ENCODE measurements at regions not wholly inside any gene's neighbourhood (a gene's known extent, or its start where the extent isn't known, plus 50 kb on each side); places are given as distances from the start of the nearest gene placed in this dataset.

- DNase-seq: no peak
These were observed 140.5 kb upstream of the GYPC start for GRCh38 chr2:126515471-126515870.

- no peak for DNase-seq
These were observed 137.8 kb upstream of the GYPC start for GRCh38 chr2:126518196-126518595.

- DNase-seq: peak; percentile 70 to 74
These were observed 128.0 kb upstream of the GYPC start for GRCh38 chr2:126527836-126528490.

GRCh38 chr2:126531029-126531428 lies 124.9 kb upstream of the GYPC start:
- DNase-seq: no peak

GRCh38 chr2:126534478-126534877 lies 121.5 kb upstream of the GYPC start:
- DNase-seq: no peak

GRCh38 chr2:126535408-126535807 lies 120.5 kb upstream of the GYPC start:
- DNase-seq: no peak

GRCh38 chr2:126536605-126537200 lies 119.3 kb upstream of the GYPC start:
- DNase-seq: no peak

GRCh38 chr2:126539101-126539500 lies 116.9 kb upstream of the GYPC start:
- DNase-seq: no peak

GRCh38 chr2:126542247-126542646 lies 113.7 kb upstream of the GYPC start:
- DNase-seq: no peak

- no peak for DNase-seq
These were observed 112.9 kb upstream of the GYPC start for GRCh38 chr2:126543081-126543480.

- DNase-seq: no peak
These were observed 97.9 kb upstream of the GYPC start for GRCh38 chr2:126558029-126558428.

GRCh38 chr2:126568734-126569133 lies 87.2 kb upstream of the GYPC start:
- DNase-seq: no peak

GRCh38 chr2:126571403-126571802 lies 84.6 kb upstream of the GYPC start:
- DNase-seq: no peak

GRCh38 chr2:126575631-126576030 lies 80.3 kb upstream of the GYPC start:
- no peak for DNase-seq

- DNase-seq: no peak
These were observed 76.1 kb upstream of the GYPC start for GRCh38 chr2:126579868-126580267.

GRCh38 chr2:126586317-126586716 lies 69.6 kb upstream of the GYPC start:
- no peak for DNase-seq

GRCh38 chr2:126599062-126599461 lies 56.9 kb upstream of the GYPC start:
- no peak for DNase-seq

GRCh38 chr2:126600742-126601141 lies 55.2 kb upstream of the GYPC start:
- DNase-seq: no peak

GRCh38 chr2:126602334-126602733 lies 53.6 kb upstream of the GYPC start:
- no peak for DNase-seq

Measured in stimulated activated CD4-positive, alpha-beta T cell treated with anti-CD3 and anti-CD28 coated beads, Interleukin-2, amount 100 ng/mL, for 24 hours (primary cell).